Esophagus muscularis mucosa (tissue), 4 donors: ENCODE measurements at regions not wholly inside any gene's neighbourhood (a gene's known extent, or its start where the extent isn't known, plus 50 kb on each side); places are given as distances from the start of the nearest gene placed in this dataset.

Experiments
- EP300 ChIP-seq: sonication (generic); formaldehyde crosslinking; IDR thresholded peaks from one replicate; pipeline ENCODE4 v1.6.1; 2017; ENCODE audit warnings: antibody characterized with exemption
- POLR2A ChIP-seq: fragments of 450-650 bp; IDR thresholded peaks from one replicate; pipeline ENCODE4 v1.6.1; 2017; ENCODE audit warnings: antibody characterized with exemption, moderate library complexity, mild to moderate bottlenecking, low read depth
- POLR2AphosphoS5 ChIP-seq, 2 donors: sonication (generic); formaldehyde crosslinking; IDR thresholded peaks; one replicate each; pipeline ENCODE4 v1.6.1; 2017; ENCODE audit warnings: antibody characterized with exemption in 2 of 2
- TF ChIP-seq, protein P1 (sequence below), 3 experiments: fragments of 200-600 bp in 2 of 3; fragments of 450-650 bp in 1 of 3; sonication (generic) in 2 of 3; IDR thresholded peaks; one replicate each; pipeline ENCODE4 v1.5.1; 2017 to 2019; ENCODE audit warnings: antibody characterized with exemption in 3 of 3, mild to moderate bottlenecking in 2 of 3, moderate library complexity in 1 of 3

GRCh38 chr7:356691-357462 lies 66.9 kb downstream of the FOXL3 start:
- TF ChIP-seq POLR2A, result no peak
- TF ChIP-seq, protein P1, sequence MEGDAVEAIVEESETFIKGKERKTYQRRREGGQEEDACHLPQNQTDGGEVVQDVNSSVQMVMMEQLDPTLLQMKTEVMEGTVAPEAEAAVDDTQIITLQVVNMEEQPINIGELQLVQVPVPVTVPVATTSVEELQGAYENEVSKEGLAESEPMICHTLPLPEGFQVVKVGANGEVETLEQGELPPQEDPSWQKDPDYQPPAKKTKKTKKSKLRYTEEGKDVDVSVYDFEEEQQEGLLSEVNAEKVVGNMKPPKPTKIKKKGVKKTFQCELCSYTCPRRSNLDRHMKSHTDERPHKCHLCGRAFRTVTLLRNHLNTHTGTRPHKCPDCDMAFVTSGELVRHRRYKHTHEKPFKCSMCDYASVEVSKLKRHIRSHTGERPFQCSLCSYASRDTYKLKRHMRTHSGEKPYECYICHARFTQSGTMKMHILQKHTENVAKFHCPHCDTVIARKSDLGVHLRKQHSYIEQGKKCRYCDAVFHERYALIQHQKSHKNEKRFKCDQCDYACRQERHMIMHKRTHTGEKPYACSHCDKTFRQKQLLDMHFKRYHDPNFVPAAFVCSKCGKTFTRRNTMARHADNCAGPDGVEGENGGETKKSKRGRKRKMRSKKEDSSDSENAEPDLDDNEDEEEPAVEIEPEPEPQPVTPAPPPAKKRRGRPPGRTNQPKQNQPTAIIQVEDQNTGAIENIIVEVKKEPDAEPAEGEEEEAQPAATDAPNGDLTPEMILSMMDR (IDR thresholded peaks at IDR 0.05), result no peak
- TF ChIP-seq EP300, result no peak
- TF ChIP-seq POLR2AphosphoS5 (IDR thresholded peaks at IDR 0.05), result no peak
